Posterior vena cava (tissue), 2 donors: ENCODE measurements at regions not wholly inside any gene's neighbourhood (a gene's known extent, or its start where the extent isn't known, plus 50 kb on each side); places are given as distances from the start of the nearest gene placed in this dataset.

Source experiments
- DNase-seq: peaks from one replicate; pipeline ENCODE4 v3.0.0-alpha.2; 2020; ENCODE audit warnings: low spot score
- intact Hi-C, 2 donors: fragments of 100-400 bp; cut with DNase I; formaldehyde crosslinking; loops; one replicate each; pipeline versions ENCODE4 v1.14.1 to v1.14.2; 2022 to 2023
- donor health status: DM: yes; HTN: yes; CAD: no.
- donor health status: DM: yes; HTN: yes; CAD: no.

DNA sequence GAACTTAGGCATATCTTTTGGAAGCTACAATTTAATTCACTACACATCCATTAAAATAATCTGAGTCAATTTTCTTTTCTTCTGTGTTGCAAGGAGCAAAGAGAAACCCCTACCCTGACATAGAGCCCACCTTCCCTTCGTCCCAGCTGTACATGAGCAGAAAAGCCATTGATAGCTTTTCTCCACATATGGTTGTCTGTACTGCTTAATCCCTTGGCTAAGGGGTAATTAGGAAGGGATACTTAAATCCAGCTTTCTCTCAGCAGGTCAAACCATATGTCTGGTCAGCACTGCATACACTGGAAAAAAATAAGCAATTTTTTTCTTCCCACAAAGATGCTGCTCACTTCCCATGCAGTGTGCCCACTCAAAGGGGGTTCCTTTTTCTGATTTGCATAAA, 94.7 kb upstream of the RAD23B start:
- intact Hi-C loops: no loop called here
- no peak for DNase-seq

DNA sequence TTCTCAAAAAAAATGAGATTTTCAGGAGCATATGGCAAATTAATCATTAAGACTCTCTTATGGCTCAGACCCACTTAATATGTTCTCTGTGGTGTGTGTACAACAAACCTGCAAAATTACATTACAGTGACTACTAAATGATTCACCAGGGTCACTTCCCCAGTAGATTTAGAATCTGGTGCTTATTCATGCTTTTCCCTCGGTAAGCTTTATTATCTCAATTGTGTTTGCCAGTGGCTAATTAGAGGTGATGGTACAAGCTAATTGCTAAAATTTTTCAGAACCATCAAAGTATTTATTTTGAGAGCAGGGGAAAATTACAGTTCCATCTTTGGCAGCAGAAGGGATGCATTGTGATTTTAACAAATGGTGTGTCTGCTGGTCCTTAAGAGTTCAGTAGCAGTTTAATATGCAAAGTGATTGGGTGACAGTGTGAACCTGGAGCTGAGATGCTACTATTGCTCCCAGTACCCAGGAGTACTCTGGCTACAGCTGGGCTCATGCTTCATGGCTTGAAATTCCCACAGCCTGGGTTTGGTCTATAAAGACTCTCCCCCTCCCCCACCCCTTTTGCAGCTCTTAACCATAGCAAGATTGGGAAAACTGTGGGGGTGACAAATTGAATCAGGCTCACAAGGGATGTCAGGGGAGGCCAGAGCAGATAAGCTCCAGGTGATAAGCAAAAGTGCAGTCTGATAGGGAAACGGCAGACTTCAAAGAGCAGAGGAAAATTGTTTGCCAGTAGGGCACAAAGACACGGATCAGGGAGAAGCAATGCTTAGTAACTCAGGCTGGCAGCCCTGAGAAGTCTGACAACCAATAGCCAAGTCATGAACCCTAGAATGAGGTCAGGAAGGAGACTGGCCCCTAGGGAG, 92.8 kb upstream of the RAD23B start:
- intact Hi-C loops: no loop called here

DNA sequence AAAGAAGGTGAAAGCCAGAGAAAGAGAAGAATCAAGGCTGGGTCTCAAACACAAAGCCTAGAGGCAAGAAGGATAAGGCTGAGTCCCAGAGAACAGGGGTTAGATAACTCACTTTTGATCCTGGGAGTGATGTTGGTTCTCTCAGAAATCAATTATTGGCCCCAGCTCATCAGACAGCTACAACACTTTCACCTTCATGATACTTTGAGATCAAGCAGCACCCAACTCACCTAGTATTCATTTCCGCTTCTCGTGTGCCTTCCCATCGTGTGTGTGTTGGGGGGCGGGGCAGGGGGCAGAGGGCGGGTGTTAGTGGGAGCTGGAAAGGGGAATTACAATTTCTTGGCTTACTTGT, 92.2 kb upstream of the RAD23B start:
- no peak for DNase-seq
- intact Hi-C loops: no loop called here

More for the DNA sequence above, 92.8 kb upstream of the RAD23B start:
- DNase-seq: no peak

DNA sequence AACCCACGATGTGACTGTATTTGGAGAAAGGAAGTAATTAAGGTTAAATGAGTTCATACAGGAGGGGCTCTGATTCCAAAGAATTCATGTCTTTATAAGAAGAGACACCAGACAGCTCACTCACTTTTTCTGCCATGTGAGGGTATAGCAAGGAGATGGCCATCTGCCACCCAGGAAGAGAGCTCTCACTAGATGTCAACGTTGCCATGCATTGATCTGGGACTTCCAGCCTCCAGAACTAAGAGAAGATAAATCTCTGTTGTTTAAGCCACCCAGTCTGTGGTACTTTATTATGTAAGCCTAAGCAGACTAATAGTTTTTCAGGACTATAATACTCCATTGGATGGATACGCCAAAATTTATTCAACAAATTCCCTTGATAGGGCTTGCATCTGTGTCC, 89.8 kb upstream of the RAD23B start:
- intact Hi-C loops: no loop called here
- no peak for DNase-seq

DNA sequence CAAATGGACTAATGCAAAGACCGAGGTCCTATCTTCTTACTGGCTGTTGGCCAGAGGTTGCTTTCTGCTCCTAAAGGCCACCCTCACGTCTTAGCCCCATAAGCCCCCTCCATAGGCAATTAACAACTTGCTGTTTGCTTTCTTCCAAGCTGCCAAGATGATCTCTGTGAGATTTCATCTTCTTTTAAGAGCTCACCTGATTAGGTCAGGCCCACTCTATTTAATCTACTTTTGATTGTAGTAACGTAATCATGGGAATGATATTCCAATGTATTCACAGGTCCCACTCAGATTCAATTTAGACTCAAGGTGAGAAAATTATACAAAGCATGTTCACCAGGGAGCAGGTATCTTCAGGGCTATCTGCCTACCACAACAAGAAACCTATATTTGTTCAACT, 84.4 kb upstream of the RAD23B start:
- DNase-seq: no peak
- intact Hi-C loops: no loop called here

DNA sequence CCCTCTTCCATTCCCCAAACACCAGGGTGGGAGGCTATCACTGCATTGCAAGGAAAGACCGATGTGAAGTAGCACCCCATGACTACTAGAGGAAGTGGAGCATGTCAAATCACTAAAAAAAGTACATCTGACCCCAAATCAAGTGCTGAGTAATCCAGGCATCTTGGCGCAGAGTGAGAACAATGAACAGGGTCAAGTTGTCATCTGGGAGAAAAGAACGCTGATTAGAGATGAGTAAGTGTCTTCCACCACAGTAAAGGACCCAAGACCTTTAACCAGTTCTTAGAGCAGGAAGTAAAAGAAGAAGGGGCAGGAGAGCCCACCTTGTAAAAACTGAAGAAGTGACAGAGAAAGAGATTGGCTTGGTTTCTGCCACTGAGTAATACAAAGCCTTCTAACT, 75.0 kb upstream of the RAD23B start:
- intact Hi-C loops: loop anchor here in 1 of 2 donors (10.0 kb wide), 1 partner anchor 1197 kb away; no protein-coding TSS in a partner anchor
- DNase-seq: no peak

DNA sequence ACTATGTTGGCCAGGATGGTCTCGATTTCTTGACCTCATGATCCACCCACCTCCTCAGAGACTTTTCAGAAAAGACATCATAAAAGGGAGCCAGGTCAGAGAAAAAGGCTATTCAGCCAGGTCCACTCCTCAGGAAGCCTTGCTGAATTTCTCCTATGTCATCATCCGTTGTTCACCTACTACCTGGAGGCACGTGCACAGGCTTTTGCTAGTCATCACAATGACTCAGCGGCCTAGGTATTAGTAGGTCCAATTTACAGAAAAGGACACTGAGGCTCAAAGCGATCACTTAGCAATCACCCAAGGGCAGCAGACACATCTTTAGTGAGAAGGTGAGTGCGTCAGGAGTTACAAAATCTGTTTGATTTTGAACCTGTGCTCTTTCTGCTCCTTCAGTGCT, 72.3 kb upstream of the RAD23B start:
- no peak for DNase-seq
- intact Hi-C loops: no loop called here

DNA sequence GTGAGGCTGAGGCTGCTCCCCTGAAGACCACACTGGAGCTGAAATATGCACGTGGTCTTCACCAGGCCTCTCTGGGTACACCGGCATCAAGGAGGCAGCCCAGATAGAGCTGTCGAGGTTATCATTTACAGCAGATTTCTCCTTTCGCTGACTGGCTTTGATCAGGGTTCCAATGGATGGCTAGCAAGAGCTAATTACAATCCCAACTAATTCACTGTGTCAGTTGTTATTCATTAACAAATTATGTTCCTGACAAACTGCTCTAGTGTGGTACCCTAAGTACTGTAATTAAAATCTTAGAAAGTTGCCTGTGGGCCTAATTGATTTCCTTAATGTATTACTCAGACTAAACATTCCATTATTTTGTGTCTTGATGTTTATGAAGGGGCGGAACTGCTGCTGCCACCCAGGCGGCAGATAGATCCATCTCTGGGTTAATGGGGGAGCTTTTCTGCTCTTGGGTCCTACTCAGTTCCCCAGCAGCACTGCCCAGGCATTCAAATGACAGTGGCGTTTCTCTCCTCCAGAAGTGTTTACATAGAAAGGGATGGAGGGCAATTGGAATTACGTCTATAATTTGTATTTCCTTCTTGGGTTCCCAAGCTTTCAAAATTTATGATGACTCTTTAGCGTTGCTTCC, 71.7 kb upstream of the RAD23B start:
- no peak for DNase-seq
- intact Hi-C loops: no loop called here

DNA sequence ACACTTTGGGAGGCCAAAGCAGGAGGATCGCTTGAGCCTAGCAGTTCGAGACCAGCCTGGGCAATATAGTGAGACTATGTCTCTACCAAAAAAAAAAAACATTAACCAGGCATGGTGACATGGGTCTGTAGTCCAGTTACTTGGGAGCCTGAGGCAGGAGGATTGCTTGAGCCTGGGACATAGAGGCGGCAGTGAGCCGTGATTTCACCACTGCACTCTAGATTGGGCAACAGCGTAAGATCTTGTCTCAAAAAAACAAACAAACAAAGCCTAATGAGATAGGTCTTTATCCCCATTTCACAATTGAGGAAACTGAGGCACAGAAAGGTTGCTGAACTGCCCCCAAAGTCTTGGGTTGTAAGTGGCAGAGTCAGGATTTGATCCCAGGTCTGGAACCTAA, 70.5 kb upstream of the RAD23B start:
- intact Hi-C loops: no loop called here
- no peak for DNase-seq

DNA sequence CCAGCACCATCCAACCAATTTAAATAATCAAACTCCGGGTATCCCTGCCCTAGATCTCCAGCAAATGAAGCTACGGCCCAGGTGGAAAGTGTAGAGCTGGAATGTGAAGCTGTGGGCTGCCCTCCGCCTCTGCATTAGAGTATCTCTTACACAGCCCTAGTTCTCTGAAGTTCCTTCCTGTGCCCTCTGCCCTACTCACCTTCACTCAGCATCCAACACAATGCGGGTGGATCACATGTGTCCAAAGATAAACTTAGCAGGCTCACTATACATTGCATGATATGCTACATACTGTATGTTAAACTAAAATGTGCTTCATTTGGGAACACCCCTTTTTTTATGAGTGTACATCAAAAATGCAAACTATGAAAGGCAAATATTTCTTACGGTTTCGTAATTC, 70.0 kb upstream of the RAD23B start:
- no peak for DNase-seq
- intact Hi-C loops: no loop called here

DNA sequence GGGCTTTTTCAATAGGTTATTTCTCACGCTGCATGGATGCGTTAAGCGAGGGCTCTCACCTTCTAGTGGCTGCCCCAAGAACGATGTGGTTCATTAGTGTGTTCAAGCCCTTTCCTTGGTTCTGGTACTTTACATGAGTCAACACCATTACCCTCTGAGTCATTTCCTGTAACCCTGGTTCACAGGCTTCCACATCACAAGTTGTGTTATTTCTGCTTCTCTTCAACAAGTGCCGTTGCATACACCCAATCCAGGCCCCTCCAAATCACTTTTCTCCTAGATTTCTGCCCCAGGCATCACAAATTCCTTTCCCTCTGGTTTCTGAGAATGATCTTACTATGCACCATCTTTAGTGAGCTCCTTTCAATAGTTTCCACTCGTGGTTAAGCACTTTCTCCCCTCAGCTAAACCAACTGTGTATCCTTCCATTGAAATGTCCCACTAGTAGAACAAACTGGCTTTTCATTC, 69.5 kb upstream of the RAD23B start:
- no peak for DNase-seq
- intact Hi-C loops: no loop called here

DNA sequence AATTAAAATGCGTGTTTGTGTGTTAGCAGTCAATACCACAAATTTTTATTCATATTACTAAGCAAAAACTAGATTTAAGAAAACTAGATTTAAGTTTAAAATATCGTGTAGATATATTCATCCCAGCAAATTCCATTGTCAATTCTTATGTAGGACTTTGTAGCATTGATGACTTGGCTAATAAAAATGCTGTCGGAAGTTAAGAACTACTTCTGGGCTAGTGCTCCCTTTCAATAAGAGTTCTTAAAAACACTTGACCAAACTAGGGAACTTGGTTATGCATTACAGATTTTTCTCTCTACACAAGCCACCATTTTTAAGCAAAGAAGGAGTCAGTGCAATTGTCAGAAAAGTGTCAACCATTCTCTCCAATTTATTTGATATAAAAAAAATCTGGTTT, 68.7 kb upstream of the RAD23B start:
- intact Hi-C loops: no loop called here

DNA sequence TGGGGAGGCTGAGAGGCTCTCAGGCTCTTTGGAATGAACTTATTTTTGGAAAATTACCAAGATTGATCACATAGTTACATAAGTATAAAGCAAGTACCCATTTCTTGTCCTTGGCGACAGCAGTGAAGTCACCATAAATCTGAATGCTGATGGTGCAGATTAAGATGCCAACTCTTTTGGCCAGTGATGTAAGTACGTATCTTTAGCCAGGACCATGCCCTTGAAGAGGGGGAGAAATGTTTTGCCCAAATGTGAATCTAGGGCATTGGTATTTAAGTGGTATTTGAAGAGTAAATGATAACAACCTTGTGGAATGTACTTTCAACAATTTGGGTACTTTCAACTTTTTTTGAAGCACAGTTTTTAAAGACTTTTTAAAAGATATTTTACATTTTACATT, 68.2 kb upstream of the RAD23B start:
- intact Hi-C loops: no loop called here
- DNase-seq: no peak

More for the DNA sequence above, 68.7 kb upstream of the RAD23B start:
- DNase-seq: no peak

DNA sequence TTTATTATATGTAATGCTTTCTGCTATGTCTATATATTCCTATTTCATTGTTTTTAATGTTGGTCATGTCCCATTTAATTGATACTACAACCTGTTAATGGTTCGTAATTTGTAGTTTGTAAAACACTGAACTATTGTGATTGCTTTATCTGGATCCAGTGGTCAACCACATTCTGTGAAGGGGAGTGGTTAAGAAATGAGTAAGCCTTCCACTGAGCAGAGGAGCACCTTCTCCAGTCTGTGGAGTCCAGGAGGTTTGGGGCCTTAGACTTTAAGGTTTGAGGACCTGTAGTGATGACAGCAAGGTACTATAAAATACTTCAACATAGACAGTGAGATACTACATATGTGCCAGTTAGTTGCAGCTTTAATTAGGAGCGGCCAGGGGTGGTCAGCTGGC, 67.7 kb upstream of the RAD23B start:
- intact Hi-C loops: no loop called here
- no peak for DNase-seq

DNA sequence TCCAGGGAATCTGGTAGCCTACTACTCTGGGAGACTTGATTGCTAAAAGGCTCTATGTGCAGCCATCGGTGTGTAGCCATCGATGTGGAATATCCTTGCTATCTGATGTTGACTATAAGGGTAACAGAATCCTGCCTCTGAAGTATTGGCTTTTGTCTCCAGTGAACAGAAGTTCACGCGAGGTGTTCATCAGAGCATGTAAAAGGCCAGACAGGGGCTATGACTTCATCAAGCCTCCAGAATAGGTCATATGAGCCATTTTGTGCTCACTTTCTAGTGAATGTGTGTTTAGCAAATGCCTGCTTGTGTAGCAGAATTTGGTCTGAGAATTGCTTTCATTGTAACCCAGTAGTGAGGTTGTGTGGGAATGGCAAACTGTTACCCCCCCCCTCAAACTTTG, 66.8 kb upstream of the RAD23B start:
- DNase-seq: no peak
- intact Hi-C loops: no loop called here

DNA sequence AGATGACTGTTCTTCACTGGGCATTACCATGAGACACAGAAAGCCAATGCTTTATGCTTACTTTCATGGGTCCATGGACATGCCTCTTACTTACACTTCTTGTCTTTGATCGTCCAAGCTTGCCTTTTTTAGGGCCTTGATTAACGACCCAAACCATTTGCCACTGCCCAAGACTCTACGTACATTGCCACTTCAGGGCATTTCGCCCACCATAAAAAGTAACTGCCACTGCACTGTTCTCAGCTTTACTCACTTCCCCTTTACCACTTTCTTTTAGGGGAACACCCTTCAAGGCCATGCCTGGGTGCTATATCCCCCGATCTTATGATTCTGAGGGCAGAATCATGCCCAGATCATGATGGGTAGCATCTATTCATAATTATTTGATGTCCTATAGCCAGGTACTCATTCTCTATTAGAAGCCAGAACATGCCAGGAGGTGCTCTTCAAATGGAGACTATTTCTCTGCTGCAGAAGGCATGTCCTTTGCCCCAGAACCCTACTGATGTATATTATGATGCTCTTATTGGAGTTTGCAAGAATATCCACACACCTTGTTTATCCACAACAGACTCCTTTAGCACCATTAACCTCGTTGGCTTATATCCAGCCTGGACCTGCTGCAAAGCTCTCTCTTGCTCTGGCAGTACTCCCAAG, 64.1 kb upstream of the RAD23B start:
- intact Hi-C loops: no loop called here
- no peak for DNase-seq

DNA sequence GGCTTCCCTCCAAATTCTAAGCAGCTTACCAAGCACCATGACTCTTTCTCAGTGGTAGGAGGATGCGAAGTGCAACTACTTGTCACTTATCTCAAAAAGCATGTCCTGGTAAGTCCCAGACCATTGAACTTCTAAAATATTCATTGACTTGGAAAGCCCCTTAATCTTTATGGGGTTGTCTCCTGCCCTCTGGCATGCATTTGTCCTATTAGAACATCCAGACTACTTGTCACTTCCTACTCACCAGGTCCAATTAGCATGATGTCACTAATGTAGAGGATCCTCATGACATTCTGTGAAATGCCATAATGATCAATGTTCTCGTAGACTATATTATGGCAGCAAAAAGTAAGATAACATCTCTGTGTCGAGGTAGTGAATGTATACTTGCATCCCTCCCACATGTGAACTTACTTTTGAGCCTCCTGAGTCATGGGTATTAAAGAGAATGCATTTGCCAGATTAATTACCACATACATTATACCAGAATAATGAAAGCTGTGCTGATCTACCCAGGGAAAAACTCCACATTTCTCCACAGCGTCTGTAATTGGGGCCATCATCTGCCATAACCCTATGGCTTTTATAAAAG, 63.5 kb upstream of the RAD23B start:
- no peak for DNase-seq
- intact Hi-C loops: no loop called here

DNA sequence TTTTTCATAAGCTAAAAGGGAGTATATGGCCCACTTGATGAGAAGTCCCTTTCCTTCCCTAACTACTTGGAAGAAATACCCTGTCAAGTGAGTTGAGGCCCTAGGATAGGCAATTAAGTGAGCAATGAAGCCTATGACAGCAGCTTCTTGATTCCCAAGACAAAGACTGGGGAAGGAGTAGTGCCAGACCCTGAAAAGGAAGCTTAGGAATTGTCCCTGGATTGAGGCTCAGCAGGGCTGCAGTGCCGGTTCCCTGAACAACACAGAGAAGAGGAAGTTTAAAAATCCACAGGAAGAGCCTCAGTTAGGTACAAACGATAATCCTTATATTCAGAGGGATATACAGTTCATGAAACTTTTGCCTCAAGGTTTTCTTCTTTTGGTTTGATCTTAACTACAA, 61.8 kb upstream of the RAD23B start:
- no peak for DNase-seq
- intact Hi-C loops: no loop called here

DNA sequence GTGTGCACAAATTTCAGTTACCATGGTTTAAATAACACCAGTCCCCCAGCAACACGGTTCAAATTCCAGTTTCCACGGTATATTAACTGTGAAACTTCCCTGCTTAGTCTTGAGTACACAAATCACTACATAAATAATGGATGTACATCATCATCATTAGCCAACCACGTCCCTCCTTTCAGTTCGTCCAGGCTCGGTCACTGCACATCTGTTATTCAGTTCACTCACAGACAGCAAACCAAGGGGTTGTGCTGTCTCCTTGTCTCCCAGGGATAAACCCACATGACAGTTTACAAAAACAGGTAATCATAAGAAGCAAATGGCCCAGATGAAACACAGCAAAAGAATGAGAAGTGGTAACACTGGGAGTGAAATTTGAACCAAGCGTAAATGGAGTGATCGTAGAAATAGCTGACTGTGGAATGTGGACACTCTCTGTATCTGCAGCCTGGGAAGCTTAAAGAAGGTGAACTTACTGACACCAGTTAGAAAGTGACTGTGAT, 61.0 kb upstream of the RAD23B start:
- DNase-seq: no peak
- intact Hi-C loops: no loop called here

DNA sequence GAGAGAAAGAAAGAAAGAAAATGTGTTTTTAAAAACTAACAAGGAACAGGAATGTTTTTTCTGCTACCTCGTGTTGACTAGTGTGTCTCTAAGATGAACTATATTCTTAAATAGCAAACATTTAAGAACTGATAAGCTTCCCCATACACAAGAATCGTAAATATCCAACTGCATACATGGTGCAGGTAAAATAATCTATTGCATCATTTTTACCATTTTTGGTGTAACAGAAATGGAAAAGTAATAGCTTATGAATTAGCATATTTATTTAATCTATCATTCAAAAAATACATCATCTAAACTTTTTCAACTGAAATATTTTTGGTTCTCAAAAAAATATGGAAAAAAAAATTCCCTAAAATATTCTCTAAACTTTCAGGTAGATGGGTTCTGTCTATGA, 59.7 kb upstream of the RAD23B start:
- no peak for DNase-seq
- intact Hi-C loops: no loop called here
